ENCODE measurements at regions not wholly inside any gene's neighbourhood (a gene's known extent, or its start where the extent isn't known, plus 50 kb on each side); places are given as distances from the start of the nearest gene placed in this dataset.

GRCh38 chr2:14550658-14551057 is 81.9 kb upstream of the LRATD1 start:
- no peak overlapping the region for H3K4me2 ChIP-seq (ENCODE audit: control insufficient read depth, extremely low read depth, insufficient read depth, low read depth, low read length)
- no peaks in the 10 kb centered on the region for H3K79me2 ChIP-seq (ENCODE audit: control insufficient read depth, insufficient read depth, low read length)
- H3K9me1 ChIP-seq (ENCODE audit: control insufficient read depth, extremely low read depth, insufficient read depth, low read length), result no peaks in the 10 kb centered on the region
- dilution Hi-C loops (cut with MboI; ENCODE audit: extremely low pct_ligation_motif_present, low sequenced_read_pairs), result no loop called here
- H4K20me1 ChIP-seq (ENCODE audit: control insufficient read depth, extremely low read depth, insufficient read depth, low read length), result no peaks in the 10 kb centered on the region
- peaks cover 7% of the 10 kb centered on the region for H3K4me1 ChIP-seq (ENCODE audit: control insufficient read depth, extremely low read depth, insufficient read depth, low read length)
- no peaks in the 10 kb centered on the region for H3K27me3 ChIP-seq (ENCODE audit: control insufficient read depth, extremely low read depth, insufficient read depth, low read length)
- H3K27ac ChIP-seq (ENCODE audit: control insufficient read depth, insufficient read depth, low read length), result no peak overlapping the region
- no peak overlapping the region for H3K9ac ChIP-seq (ENCODE audit: control insufficient read depth, extremely low read depth, insufficient read depth, low read length)
- TF ChIP-seq CTCF (optimal IDR thresholded peaks at IDR 0.05 in 1 of 3, IDR thresholded peaks at IDR 0.05 in 1 of 3, conservative IDR thresholded peaks at IDR 0.05 in 1 of 3; ENCODE audit: extremely low read depth in 1 of 3, insufficient read depth in 2 of 3, low read length in 3 of 3) (no peak), EZH2 (IDR thresholded peaks at IDR 0.05; ENCODE audit: low read length) (no peak)
- no peak overlapping the region for H2AFZ ChIP-seq (ENCODE audit: control insufficient read depth, low read length)
- no peaks in the 10 kb centered on the region for H3K9me3 ChIP-seq (ENCODE audit: control insufficient read depth, low read depth, low read length)
- FAIRE-seq (no peak), DNase-seq (ENCODE audit: low read depth, low spot score) (no peak)
- H3K36me3 ChIP-seq (ENCODE audit: control insufficient read depth in 2 of 2, extremely low read depth in 1 of 2, insufficient read depth in 2 of 2, low read length in 2 of 2), result no peaks in the 10 kb centered on the region
- no peak overlapping the region for H3K4me3 ChIP-seq (ENCODE audit: control insufficient read depth in 2 of 3, extremely low read depth in 1 of 3, insufficient read depth in 2 of 3, low read depth in 1 of 3, low read length in 3 of 3)

- H3K79me2 ChIP-seq (ENCODE audit: control insufficient read depth, insufficient read depth, low read length), result no peaks in the 10 kb centered on the region
- no peak overlapping the region for H2AFZ ChIP-seq (ENCODE audit: control insufficient read depth, low read length)
- no peak for FAIRE-seq
- H4K20me1 ChIP-seq (ENCODE audit: control insufficient read depth, extremely low read depth, insufficient read depth, low read length), result no peaks in the 10 kb centered on the region
- no peaks in the 10 kb centered on the region for H3K9me3 ChIP-seq (ENCODE audit: control insufficient read depth, low read depth, low read length)
- no peaks in the 10 kb centered on the region for H3K27me3 ChIP-seq (ENCODE audit: control insufficient read depth, extremely low read depth, insufficient read depth, low read length)
- H3K27ac ChIP-seq (ENCODE audit: control insufficient read depth, insufficient read depth, low read length), result no peak overlapping the region
- peaks cover 7% of the 10 kb centered on the region for H3K4me1 ChIP-seq (ENCODE audit: control insufficient read depth, extremely low read depth, insufficient read depth, low read length)
- H3K4me2 ChIP-seq (ENCODE audit: control insufficient read depth, extremely low read depth, insufficient read depth, low read depth, low read length), result no peak overlapping the region
- dilution Hi-C loops (cut with MboI; ENCODE audit: extremely low pct_ligation_motif_present, low sequenced_read_pairs), result no loop called here
- no peaks in the 10 kb centered on the region for H3K9me1 ChIP-seq (ENCODE audit: control insufficient read depth, extremely low read depth, insufficient read depth, low read length)
- DNase-seq (ENCODE audit: low read depth, low spot score), result no peak
- H3K4me3 ChIP-seq (ENCODE audit: control insufficient read depth in 2 of 3, extremely low read depth in 1 of 3, insufficient read depth in 2 of 3, low read depth in 1 of 3, low read length in 3 of 3), result no peak overlapping the region
- no peak overlapping the region for H3K9ac ChIP-seq (ENCODE audit: control insufficient read depth, extremely low read depth, insufficient read depth, low read length)
- H3K36me3 ChIP-seq (ENCODE audit: control insufficient read depth in 2 of 2, extremely low read depth in 1 of 2, insufficient read depth in 2 of 2, low read length in 2 of 2), result no peaks in the 10 kb centered on the region
- TF ChIP-seq CTCF (optimal IDR thresholded peaks at IDR 0.05 in 1 of 3, IDR thresholded peaks at IDR 0.05 in 1 of 3, conservative IDR thresholded peaks at IDR 0.05 in 1 of 3; ENCODE audit: extremely low read depth in 1 of 3, insufficient read depth in 2 of 3, low read length in 3 of 3) (no peak), EZH2 (IDR thresholded peaks at IDR 0.05; ENCODE audit: low read length) (no peak)
Measured at GRCh38 chr2:14551069-14551468, 81.4 kb upstream of the LRATD1 start.
